Neural progenitor cell (in vitro differentiated cells): ENCODE measurements at regions not wholly inside any gene's neighbourhood (a gene's known extent, or its start where the extent isn't known, plus 50 kb on each side); places are given as distances from the start of the nearest gene placed in this dataset.

ENCODE experiments used
- EZH2 ChIP-seq: fragments of 200-600 bp; sonication (generic); IDR thresholded peaks from 2 replicates; pipeline ENCODE4 v1.6.1; 2017; ENCODE audit warnings: antibody characterized with exemption, mild to moderate bottlenecking, moderate library complexity
- EZH2phosphoT487 ChIP-seq: fragments of 200-600 bp; sonication (generic); IDR thresholded peaks from 2 replicates; pipeline ENCODE4 v1.6.1; 2017; ENCODE audit warnings: antibody characterized with exemption
- TF ChIP-seq, protein P1 (sequence below): fragments of 200-600 bp; sonication (generic); IDR thresholded peaks from 2 replicates; pipeline ENCODE4 v1.5.1; 2017; ENCODE audit warnings: antibody characterized with exemption, mild to moderate bottlenecking

- TF ChIP-seq, protein P1, sequence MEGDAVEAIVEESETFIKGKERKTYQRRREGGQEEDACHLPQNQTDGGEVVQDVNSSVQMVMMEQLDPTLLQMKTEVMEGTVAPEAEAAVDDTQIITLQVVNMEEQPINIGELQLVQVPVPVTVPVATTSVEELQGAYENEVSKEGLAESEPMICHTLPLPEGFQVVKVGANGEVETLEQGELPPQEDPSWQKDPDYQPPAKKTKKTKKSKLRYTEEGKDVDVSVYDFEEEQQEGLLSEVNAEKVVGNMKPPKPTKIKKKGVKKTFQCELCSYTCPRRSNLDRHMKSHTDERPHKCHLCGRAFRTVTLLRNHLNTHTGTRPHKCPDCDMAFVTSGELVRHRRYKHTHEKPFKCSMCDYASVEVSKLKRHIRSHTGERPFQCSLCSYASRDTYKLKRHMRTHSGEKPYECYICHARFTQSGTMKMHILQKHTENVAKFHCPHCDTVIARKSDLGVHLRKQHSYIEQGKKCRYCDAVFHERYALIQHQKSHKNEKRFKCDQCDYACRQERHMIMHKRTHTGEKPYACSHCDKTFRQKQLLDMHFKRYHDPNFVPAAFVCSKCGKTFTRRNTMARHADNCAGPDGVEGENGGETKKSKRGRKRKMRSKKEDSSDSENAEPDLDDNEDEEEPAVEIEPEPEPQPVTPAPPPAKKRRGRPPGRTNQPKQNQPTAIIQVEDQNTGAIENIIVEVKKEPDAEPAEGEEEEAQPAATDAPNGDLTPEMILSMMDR = no peak
- TF ChIP-seq EZH2phosphoT487 (no peak), EZH2 (no peak)
Measured at GRCh38 chr4:71978210-71978835, 53.5 kb upstream of the NPFFR2 start.
